ENCODE measurements at regions not wholly inside any gene's neighbourhood (a gene's known extent, or its start where the extent isn't known, plus 50 kb on each side); places are given as distances from the start of the nearest gene placed in this dataset.
A peak's percentile ranks its signal among the peaks of the same experiment; 100 is the strongest.

DNA sequence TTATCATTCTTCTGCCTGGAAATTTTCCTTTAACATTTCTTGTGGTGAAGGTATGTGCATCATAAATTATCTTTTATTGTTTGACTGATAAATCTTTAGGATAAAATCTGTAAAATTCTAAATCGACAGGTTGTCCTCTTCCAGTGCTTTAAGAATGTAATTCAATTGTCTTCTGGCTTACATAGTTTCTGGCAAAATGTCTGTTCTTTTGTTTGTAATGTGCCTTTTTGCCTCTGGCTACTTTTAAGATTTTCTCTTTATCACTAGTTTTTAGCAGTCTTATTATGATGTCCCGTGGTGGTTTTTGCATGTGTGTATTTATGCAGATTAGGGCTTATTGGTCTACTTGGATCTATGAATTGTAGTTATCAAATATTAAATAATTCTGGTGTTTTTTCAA lies 203.6 kb upstream of the COPS8 start:
- no peak for DNase-seq

DNA sequence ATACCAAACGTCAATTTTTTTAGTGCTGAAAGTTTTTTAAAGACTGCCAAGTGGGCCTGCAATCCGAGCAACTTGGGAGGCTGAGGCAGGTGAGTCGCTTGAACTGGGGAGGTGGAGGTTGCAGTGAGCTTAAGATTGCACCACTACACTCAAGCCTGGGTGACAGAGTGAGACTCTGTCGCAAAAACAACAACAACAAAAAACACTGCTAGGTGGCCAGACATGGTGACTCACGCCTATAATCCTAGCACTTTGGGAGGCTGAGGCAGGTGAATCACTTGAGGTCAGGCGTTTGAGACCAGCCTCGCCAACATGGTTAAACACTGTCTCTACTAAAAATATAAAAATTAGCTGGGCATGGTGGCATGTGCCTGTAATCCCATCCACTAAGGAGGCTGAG lies 202.8 kb upstream of the COPS8 start:
- DNase-seq, result no peak

GRCh38 chr2:236883819-236884218 lies 201.9 kb upstream of the COPS8 start:
- DNase-seq, result no peak

GRCh38 chr2:236884569-236885175 lies 201.0 kb upstream of the COPS8 start:
- DNase-seq, result no peak

DNA sequence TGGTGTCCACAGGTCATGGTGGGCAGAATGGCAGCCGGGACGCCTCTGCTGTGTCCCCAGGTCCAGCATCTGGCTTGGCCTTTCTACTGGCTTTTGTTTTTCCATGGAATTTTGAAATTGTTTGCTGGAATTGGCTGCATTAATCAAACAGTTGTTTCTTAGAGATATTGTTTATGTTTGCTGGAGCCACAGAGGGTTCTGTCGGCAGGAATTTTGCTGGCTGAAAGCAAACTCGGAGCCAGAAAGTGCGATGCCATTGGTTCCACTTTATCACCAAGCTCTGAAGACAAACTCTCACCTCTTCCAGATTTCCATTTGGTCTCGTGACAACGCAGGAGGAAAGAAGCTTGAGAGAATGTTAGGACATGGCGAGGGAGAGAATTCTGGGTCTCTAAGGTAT lies 199.2 kb upstream of the COPS8 start:
- no peak for DNase-seq

- peak; percentile 84 for DNase-seq
Observed at GRCh38 chr2:236887531-236887930, 198.2 kb upstream of the COPS8 start.

- no peak for DNase-seq
Observed at GRCh38 chr2:236887953-236888793, 197.5 kb upstream of the COPS8 start.

DNA sequence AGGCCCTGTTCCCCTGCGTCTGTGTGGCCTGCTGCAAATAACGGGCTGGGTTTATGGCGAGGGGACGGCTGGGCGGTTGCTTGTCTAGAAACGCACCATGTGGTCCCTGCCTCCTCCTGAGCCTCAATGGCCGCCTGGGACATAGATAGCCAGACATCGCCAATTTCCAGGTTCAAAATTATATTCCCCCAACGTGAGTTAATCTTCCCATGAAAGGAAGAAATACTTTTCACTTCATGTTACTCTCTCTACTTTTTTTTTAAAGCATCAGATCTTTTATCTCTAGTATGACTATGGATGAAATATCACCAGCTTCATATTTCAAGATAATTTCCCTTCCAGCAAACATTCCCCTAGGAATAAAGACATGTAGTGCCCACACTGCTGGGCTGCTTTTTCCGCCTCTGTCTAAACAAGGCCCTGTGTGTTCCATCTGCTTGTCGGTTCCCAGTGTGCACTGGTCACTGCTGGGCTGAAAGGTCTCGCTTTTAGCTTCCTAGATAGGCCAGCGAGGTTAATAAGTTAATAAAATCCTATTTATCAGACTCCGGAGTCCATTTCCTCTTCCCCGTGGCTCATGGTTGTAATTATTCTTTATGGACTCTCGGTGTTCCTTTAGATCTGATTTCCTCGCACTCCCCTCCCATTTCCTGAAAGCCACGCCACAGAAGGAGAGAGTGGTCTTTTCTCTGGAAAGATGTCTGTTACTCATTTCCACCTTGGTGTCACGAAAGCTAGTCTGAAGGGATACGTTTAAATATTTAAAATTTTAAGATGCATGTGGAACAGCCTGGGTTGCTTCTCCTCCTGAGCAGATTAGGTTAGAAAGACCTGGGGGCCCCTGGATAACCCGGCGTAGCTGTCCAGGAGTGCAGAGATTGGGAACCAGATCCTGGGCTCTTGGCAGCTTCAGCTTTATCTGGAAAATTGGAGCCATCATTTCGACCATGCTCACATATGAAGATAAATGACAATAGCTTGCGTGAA lies 196.6 kb upstream of the COPS8 start:
- DNase-seq, result no peak

DNA sequence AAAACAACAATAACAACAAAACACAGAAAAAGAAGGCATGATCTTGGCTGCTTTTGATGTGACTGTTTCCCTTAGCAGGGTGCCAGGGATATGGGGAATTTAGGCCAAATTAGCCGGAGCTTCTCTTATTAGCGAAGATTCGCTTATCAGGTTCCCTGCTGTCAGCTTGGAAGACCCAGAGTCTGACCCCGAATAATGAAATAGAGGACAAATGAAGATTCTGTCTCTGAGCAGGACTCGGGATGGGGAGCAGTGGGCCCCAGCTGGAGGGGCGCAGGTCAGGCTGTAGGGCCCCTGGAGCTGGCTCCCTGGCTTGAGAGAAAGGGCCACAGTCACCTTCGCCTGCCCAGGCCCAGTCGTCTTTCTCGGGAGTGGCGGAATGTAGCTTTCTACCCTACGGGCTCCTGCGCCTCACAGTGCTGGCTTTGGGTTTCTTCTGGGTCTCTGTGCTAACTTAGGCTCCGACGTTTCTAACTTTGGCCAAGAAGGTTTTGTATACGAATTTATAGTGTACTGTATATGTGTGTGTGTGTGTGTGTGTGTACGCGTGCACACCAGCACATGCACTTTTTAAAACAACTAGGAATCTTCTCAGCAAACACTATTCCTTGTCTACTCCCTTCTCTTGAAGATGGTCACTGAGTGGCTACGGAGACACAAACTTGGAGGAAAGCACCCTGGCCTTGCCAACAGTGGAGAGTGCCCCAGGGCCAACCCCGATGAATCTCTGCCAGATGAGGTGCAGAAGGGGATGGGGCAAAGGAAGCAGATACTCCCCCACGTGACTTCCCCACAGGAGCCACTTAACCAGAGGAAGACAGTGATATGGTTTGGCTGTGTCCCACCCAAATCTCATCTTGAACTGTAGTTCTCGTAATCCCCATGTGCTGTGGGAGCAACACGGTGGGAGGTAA lies 195.6 kb upstream of the COPS8 start:
- no peak for DNase-seq

- DNase-seq, result no peak
Observed at GRCh38 chr2:236892721-236893120, 193.0 kb upstream of the COPS8 start.

DNA sequence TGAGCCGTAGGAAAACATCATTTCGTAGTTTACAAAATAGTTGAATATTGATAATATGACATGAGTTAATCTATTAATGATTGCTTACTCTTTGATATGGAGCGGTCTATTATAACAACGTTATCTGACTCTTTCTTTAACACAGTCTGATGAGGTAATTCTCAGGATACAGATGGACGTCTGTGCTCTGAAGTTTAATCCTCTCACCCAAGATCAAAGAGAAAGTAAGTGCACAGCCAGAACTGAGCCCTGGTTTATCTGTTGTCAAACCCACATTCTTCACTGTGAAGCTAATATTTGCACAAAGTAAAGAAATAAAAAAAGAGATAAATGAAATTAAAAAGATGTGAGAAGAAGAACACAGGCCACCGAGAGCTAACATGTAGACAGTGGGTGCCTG lies 190.9 kb upstream of the COPS8 start:
- DNase-seq, result no peak

DNA sequence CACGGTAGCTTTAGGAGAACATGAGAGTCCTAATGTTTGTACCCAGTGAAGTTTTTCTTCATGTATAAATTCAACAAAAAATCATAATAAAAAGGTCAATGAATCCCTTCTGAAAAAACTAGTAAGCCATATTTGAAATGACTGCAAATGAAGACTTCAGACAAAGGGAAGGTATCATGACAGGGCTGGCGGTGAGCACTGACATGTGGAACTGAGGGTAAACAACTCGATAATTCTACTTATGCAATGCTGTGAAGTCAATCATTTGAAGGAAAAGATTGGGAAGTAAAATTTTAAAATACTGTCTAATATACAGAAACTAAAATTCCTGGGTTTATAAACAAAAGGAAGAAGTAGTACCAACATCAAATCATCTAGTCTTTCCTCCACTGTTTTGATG lies 190.2 kb upstream of the COPS8 start:
- no peak for DNase-seq

GRCh38 chr2:236896688-236897087 lies 189.0 kb upstream of the COPS8 start:
- no peak for DNase-seq

- DNase-seq, result no peak
Observed at GRCh38 chr2:236899146-236899545, 186.5 kb upstream of the COPS8 start.

DNA sequence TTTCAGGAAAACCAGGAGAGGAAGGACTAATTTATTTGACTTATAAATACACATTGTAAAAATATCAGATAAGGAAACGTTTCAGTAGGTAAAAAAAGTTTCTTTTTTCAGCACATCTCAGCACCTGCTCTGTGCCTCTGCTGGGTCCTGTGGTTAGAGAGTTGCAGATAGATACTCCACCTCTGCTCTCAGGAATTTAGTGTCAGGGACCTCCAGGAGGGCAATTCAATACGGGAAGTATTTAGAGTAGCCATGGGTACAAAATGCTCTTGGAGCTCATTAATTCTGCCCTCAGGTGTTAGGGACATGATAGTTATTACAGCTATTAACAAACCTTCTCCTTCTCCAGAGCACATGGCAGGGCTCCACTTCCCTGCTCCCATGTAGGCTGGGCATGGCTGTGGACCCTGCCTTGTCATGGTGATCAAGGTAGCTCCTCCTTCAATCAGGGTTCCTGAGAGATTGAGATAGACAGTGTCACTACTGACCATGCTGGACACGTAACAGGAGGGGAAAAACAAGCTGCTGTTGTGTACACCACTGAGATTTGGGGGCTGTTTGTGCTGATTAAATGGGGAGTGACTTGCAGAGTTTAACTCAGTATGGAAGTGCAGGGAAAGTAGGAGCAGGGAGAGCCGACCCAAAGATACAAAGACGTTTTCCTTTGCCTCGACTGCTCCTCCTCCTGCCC lies 185.6 kb upstream of the COPS8 start:
- no peak for DNase-seq

DNA sequence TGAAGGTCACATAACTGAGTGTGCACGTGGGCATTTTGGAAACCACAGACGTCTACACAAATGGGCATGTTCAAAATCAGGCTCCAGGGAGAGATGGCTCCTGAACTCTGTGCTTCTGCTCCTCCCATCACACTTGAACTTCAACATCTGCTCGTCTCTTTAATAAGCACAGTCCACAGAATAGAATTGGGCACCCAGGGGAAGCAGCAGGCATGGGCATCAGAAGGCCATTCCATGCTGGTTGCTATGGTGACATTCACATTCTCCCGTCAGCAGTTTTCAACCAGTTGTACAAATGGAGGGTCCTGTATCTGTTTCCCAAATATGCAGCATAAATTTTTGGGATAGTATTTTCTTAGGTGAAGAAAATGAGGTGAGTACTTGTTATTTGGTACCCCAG lies 183.7 kb upstream of the COPS8 start:
- DNase-seq, result no peak

GRCh38 chr2:236903978-236904377 lies 181.7 kb upstream of the COPS8 start:
- DNase-seq, result no peak

DNA sequence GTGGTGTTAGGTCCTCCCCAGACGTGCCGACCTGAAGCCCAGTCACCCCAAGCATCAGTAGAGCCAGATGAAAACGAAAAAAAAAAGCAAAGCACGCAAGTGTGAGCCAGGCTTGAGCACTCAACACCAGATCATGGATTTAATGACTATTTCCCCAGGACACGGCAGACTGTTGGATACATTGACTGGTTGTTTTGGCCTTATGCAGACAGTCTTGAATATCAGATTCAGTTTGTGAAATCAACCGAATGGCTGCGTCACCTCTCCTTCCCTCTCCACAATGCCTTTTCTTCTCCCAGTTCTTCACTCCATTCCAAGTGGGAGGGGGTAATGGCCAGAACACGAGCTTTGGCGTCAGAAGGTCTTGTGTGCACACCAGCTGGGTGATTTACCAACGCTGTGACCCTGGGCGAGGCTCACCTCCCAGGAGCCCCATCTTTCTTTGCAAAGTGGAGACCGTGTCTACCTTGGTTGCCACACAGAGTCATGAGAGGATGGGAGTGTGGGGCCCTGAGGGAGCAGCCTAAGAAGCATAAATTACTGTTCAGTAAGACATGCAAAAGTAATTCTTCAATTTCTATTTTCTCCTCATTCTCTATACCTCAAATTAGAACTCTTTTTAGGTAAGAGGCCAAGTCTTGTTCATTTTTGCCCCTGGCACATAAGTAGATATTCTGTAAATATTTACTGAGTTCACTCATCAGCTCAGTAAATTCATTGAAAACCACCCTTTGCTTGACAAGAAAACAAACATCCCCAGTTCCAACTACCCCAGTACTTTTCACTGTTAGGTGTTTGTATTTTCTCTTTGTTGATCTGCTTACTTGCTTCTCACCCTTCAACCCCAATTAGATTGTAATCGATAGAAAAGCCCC lies 181.1 kb upstream of the COPS8 start:
- no peak for DNase-seq

- DNase-seq, result no peak
Observed at GRCh38 chr2:236905976-236906375, 179.7 kb upstream of the COPS8 start.

GRCh38 chr2:236908439-236909192 lies 177.1 kb upstream of the COPS8 start:
- DNase-seq, result no peak

Data from femur (tissue), 1 donor.